Activated effector memory CD4-positive, alpha-beta T cell treated with anti-CD3 and anti-CD28 coated beads, Interleukin-2, amount 50 U/mL, for 16 hours (primary cell): ENCODE measurements at regions not wholly inside any gene's neighbourhood (a gene's known extent, or its start where the extent isn't known, plus 50 kb on each side); places are given as distances from the start of the nearest gene placed in this dataset.

Source experiments
- DNase-seq: peaks from one replicate; pipeline ENCODE4 v3.0.0-alpha.2; 2020

- no peak for DNase-seq
Measured at GRCh38 chr9:108642871-108643270, 212.9 kb downstream of the ACTL7B start.

GRCh38 chr9:108640230-108640629, 215.6 kb downstream of the ACTL7B start:
- no peak for DNase-seq

- DNase-seq, result no peak
Measured at GRCh38 chr9:108639696-108640095, 216.1 kb downstream of the ACTL7B start.

GRCh38 chr9:108639091-108639490, 216.7 kb downstream of the ACTL7B start:
- DNase-seq, result no peak

- no peak for DNase-seq
Measured at GRCh38 chr9:108637340-108637739, 218.4 kb downstream of the ACTL7B start.

GRCh38 chr9:108636013-108636412, 219.8 kb downstream of the ACTL7B start:
- DNase-seq, result no peak

GRCh38 chr9:108634672-108635462, 220.9 kb downstream of the ACTL7B start:
- DNase-seq, result no peak

- DNase-seq, result no peak
Measured at GRCh38 chr9:108634204-108634603, 221.6 kb downstream of the ACTL7B start.

GRCh38 chr9:108631496-108632285, 224.1 kb downstream of the ACTL7B start:
- no peak for DNase-seq

- no peak for DNase-seq
Measured at GRCh38 chr9:108628316-108628715, 227.5 kb downstream of the ACTL7B start.

- no peak for DNase-seq
Measured at GRCh38 chr9:108626743-108627142, 229.0 kb downstream of the ACTL7B start.

GRCh38 chr9:108621991-108622855, 233.6 kb downstream of the ACTL7B start:
- no peak for DNase-seq

- DNase-seq, result no peak
Measured at GRCh38 chr9:108620767-108621166, 235.0 kb downstream of the ACTL7B start.

GRCh38 chr9:108618906-108619550, 236.8 kb downstream of the ACTL7B start:
- DNase-seq, result no peak

GRCh38 chr9:108617676-108618075, 238.1 kb downstream of the ACTL7B start:
- no peak for DNase-seq

GRCh38 chr9:108615152-108615551, 240.6 kb downstream of the ACTL7B start:
- no peak for DNase-seq

GRCh38 chr9:108612513-108612912, 243.3 kb downstream of the ACTL7B start:
- DNase-seq, result no peak

GRCh38 chr9:108609897-108610253, 245.9 kb downstream of the ACTL7B start:
- DNase-seq, result no peak

- no peak for DNase-seq
Measured at GRCh38 chr9:108609227-108609896, 246.4 kb downstream of the ACTL7B start.

GRCh38 chr9:108607607-108608006, 248.2 kb downstream of the ACTL7B start:
- no peak for DNase-seq

GRCh38 chr9:108606401-108606800, 249.4 kb downstream of the ACTL7B start:
- DNase-seq, result no peak

GRCh38 chr9:108603141-108603540, 252.6 kb downstream of the ACTL7B start:
- DNase-seq, result no peak
